ENCODE measurements at regions not wholly inside any gene's neighbourhood (a gene's known extent, or its start where the extent isn't known, plus 50 kb on each side); places are given as distances from the start of the nearest gene placed in this dataset.
A peak's percentile ranks its signal among the peaks of the same experiment; 100 is the strongest.

DNA sequence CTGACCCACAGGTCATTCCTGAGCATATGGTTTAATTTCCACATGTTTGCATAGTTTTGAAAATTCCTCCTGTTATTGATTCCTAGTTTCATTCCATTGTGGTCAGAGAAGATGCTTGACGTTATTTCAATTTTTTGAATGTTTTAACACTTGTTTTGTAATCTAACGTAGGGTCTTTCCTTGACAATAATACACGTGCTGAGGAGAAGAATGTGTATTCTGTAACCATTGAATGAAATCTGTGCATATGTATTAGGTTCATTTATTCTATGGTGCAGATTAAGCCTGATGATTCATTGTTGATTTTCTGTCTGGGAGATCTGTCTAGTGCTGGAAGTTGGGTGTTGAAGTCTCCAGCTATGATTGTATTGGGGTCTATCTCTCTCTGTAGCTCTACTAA, 486.4 kb upstream of the RPS6KA3 start:
- no peaks in the 10 kb centered on the region for H3K27me3 ChIP-seq (replicated peaks; ENCODE audit: control insufficient read depth, insufficient read depth, low read length)
- H3K9me3 ChIP-seq (ENCODE audit: control insufficient read depth, low read length) = no peaks in the 10 kb centered on the region
- DNase-seq (ENCODE audit: low read depth) = no peak
- H3K4me1 ChIP-seq (ENCODE audit: control insufficient read depth, insufficient read depth, low read length) = no peaks in the 10 kb centered on the region
- no peak overlapping the region for H3K4me3 ChIP-seq (ENCODE audit: low read length)
- H3K9ac ChIP-seq (ENCODE audit: low read length) = no peak overlapping the region
- H3K36me3 ChIP-seq (ENCODE audit: control insufficient read depth, insufficient read depth, low read length, severe bottlenecking) = no peaks in the 10 kb centered on the region

DNA sequence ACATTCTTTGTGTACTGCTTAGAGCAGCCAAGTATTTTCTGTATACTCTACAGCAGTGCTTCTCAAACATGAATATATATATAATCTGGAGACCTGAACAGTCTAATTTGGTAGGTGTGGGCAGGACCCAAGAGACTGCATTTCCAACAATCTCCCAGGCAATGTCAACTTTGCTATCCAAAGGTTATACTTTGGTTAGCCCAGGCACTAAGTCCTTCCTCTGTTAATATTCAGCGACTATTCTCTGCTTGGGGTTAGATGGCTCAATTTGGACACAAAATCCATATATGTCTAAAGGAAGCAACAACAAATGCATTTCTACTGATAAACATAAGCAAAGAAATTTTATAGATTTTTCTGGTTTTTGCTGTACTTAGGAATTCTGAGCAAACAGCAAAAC, 480.0 kb upstream of the RPS6KA3 start:
- Histone ChIP-seq H3K9ac (ENCODE audit: low read length) (no peak overlapping the region), H3K4me1 (ENCODE audit: control insufficient read depth, insufficient read depth, low read length) (peaks cover 5% of the 10 kb centered on the region), H3K36me3 (ENCODE audit: control insufficient read depth, insufficient read depth, low read length, severe bottlenecking) (no peaks in the 10 kb centered on the region), H3K4me3 (ENCODE audit: low read length) (no peak overlapping the region), H3K27me3 (replicated peaks; ENCODE audit: control insufficient read depth, insufficient read depth, low read length) (no peaks in the 10 kb centered on the region), H3K9me3 (ENCODE audit: control insufficient read depth, low read length) (no peaks in the 10 kb centered on the region)
- no peak for DNase-seq (ENCODE audit: low read depth)

DNA sequence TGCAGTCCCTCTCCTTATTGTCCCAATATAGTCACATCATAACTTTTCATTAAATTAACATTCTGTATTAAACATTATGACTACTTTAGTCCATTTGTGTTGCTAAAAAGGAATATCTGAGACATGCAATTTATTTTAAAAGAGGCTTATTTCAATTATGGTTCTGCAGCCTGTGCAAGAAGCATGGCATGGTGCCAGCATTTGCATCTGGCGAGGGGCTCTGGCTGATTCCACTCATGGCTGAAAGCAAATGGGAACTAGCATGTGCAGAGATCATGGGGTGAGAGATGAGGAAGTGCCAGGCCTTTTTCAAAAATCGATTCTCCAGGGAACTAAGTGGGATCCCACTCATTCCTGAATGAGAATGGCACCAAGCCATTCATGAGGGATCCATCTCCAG, 476.3 kb upstream of the RPS6KA3 start:
- Histone ChIP-seq H3K9ac (ENCODE audit: low read length) (no peak overlapping the region), H3K27me3 (replicated peaks; ENCODE audit: control insufficient read depth, insufficient read depth, low read length) (no peaks in the 10 kb centered on the region), H3K36me3 (ENCODE audit: control insufficient read depth, insufficient read depth, low read length, severe bottlenecking) (no peaks in the 10 kb centered on the region), H3K4me3 (ENCODE audit: low read length) (no peak overlapping the region), H3K9me3 (ENCODE audit: control insufficient read depth, low read length) (no peaks in the 10 kb centered on the region), H3K4me1 (ENCODE audit: control insufficient read depth, insufficient read depth, low read length) (peaks cover 5% of the 10 kb centered on the region)
- DNase-seq (ENCODE audit: low read depth) = no peak

DNA sequence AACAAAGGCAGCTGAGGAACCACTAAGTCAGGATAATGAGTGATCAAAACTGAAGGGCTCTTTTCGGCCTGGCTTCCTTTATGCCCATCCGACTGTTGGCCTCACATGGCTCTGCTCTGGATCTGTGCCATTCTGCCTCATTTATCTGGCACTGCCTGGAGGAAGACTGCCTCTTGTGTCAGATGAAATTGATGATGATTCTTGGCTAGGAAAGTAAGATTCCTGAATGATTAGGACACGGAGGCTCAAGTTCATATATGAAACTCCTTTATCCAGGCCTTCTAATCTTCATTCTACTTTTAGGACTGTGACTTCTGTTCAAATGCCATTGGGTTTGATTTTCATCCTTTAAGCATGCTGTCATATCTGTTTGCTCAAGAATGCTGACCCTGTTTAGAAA, 475.4 kb upstream of the RPS6KA3 start:
- peaks cover 5% of the 10 kb centered on the region for H3K4me1 ChIP-seq (ENCODE audit: control insufficient read depth, insufficient read depth, low read length)
- no peak overlapping the region for H3K9ac ChIP-seq (ENCODE audit: low read length)
- no peak overlapping the region for H3K4me3 ChIP-seq (ENCODE audit: low read length)
- H3K9me3 ChIP-seq (ENCODE audit: control insufficient read depth, low read length) = no peaks in the 10 kb centered on the region
- DNase-seq (ENCODE audit: low read depth) = no peak
- H3K36me3 ChIP-seq (ENCODE audit: control insufficient read depth, insufficient read depth, low read length, severe bottlenecking) = no peaks in the 10 kb centered on the region
- no peaks in the 10 kb centered on the region for H3K27me3 ChIP-seq (replicated peaks; ENCODE audit: control insufficient read depth, insufficient read depth, low read length)

DNA sequence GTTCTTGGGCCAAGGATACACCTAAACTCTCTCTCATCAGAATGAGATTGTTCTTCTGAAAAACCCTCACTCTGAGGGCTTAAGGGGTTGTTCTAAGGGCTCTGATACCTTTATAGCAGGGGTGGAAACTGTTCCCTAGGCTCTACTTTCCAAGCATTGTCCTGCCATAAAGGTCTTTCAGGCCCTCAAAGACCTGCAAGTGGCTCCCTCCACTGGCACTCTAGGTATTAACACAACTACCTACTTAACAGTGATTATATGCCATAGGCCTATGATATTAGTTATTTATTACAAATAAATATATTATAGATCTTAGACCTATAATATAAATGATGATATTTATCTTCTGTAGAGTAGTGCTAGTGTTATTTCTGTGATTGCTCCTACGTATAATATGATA, 473.7 kb upstream of the RPS6KA3 start:
- no peak for DNase-seq (ENCODE audit: low read depth)
- no peaks in the 10 kb centered on the region for H3K36me3 ChIP-seq (ENCODE audit: control insufficient read depth, insufficient read depth, low read length, severe bottlenecking)

DNA sequence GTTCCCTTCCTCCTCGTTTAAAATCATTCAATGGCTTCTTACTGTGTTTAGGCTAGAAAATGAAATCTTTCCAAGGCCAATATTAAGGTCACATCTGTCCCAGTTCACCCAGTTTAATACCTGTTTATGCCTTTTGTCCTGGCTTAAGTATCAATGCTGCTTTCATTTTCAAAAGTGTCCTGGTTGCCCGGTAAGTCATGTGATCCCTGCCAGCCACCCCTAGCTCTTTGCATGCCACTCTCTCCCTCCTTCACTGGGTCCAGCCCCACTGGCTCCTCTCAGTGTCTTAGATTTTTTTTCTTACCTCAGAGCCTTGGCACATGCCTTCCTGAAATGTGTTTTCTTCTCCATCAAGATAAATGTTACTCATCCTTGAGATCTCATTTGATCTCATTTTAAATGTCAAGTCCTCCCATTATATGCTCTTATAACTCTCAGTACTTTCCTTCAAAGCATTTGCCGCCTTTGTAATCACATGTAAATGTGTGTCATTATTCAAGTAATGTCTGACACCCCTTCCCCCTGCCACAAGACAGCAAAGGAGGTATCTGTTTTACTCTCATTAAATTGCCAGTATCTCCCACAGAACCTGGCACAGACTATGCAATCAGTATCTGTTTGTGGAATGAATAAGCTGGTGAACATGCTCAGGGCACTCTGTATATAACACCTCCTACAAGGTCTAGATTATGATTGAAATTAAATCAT, 472.5 kb upstream of the RPS6KA3 start:
- Histone ChIP-seq H3K4me1 (ENCODE audit: control insufficient read depth, insufficient read depth, low read length) (peaks cover 5% of the 10 kb centered on the region), H3K4me3 (ENCODE audit: low read length) (no peak overlapping the region), H3K27me3 (replicated peaks; ENCODE audit: control insufficient read depth, insufficient read depth, low read length) (no peaks in the 10 kb centered on the region), H3K9me3 (ENCODE audit: control insufficient read depth, low read length) (no peaks in the 10 kb centered on the region), H3K9ac (ENCODE audit: low read length) (no peak overlapping the region), H3K36me3 (ENCODE audit: control insufficient read depth, insufficient read depth, low read length, severe bottlenecking) (no peaks in the 10 kb centered on the region)
- DNase-seq (ENCODE audit: low read depth) = no peak

More for the DNA sequence above, 473.7 kb upstream of the RPS6KA3 start:
- no peak overlapping the region for H3K4me3 ChIP-seq (ENCODE audit: low read length)
- no peak overlapping the region for H3K9ac ChIP-seq (ENCODE audit: low read length)
- H3K4me1 ChIP-seq (ENCODE audit: control insufficient read depth, insufficient read depth, low read length) = peaks cover 5% of the 10 kb centered on the region
- no peaks in the 10 kb centered on the region for H3K27me3 ChIP-seq (replicated peaks; ENCODE audit: control insufficient read depth, insufficient read depth, low read length)
- H3K9me3 ChIP-seq (ENCODE audit: control insufficient read depth, low read length) = no peaks in the 10 kb centered on the region

DNA sequence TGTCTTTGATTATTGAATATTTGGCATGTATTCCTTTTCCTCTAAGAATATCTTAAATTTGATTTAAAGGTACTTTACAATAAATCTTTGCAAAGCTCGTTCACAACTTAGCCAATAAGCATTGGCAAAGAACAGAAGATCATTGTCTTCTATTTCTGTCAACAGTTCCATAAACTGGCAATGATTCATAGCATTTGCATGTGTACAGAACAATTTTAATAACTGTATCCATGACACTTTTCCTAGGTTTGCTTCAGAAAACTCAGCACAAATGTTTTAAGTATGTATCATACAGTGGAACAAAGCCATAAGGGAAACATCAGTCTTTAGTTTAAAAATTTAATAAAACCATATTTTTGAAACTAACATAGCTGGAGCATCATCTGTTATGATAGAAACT, 462.7 kb upstream of the RPS6KA3 start:
- DNase-seq (ENCODE audit: low read depth) = peak; percentile 5
- H3K4me1 ChIP-seq (ENCODE audit: control insufficient read depth, insufficient read depth, low read length) = peaks cover 3% of the 10 kb centered on the region
- no peaks in the 10 kb centered on the region for H3K9me3 ChIP-seq (ENCODE audit: control insufficient read depth, low read length)
- no peaks in the 10 kb centered on the region for H3K36me3 ChIP-seq (ENCODE audit: control insufficient read depth, insufficient read depth, low read length, severe bottlenecking)
- no peak overlapping the region for H3K4me3 ChIP-seq (ENCODE audit: low read length)
- H3K27me3 ChIP-seq (replicated peaks; ENCODE audit: control insufficient read depth, insufficient read depth, low read length) = no peaks in the 10 kb centered on the region
- no peak overlapping the region for H3K9ac ChIP-seq (ENCODE audit: low read length)

DNA sequence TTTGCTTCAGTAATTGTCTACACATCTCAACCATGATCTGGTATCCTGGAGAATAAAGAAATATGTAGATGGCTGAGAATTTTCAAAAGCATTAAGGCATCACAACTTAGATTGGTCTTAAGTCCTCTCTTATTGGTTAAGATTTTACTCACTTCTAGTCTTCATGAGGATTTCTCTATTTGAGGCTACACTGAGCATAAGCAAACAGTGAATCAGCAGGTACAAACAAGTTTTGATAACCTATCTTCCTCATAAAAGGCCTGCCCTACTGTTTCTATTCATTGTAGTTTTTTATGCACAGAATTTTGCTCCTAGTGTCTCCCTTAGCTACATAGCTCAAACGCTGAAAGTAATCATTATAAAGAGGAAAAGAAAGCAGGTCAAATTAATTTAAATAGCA, 460.7 kb upstream of the RPS6KA3 start:
- DNase-seq (ENCODE audit: low read depth) = no peak
- Histone ChIP-seq H3K36me3 (ENCODE audit: control insufficient read depth, insufficient read depth, low read length, severe bottlenecking) (no peaks in the 10 kb centered on the region), H3K9ac (ENCODE audit: low read length) (no peak overlapping the region), H3K9me3 (ENCODE audit: control insufficient read depth, low read length) (no peaks in the 10 kb centered on the region), H3K4me3 (ENCODE audit: low read length) (no peak overlapping the region), H3K27me3 (replicated peaks; ENCODE audit: control insufficient read depth, insufficient read depth, low read length) (no peaks in the 10 kb centered on the region), H3K4me1 (ENCODE audit: control insufficient read depth, insufficient read depth, low read length) (peaks cover 3% of the 10 kb centered on the region)

DNA sequence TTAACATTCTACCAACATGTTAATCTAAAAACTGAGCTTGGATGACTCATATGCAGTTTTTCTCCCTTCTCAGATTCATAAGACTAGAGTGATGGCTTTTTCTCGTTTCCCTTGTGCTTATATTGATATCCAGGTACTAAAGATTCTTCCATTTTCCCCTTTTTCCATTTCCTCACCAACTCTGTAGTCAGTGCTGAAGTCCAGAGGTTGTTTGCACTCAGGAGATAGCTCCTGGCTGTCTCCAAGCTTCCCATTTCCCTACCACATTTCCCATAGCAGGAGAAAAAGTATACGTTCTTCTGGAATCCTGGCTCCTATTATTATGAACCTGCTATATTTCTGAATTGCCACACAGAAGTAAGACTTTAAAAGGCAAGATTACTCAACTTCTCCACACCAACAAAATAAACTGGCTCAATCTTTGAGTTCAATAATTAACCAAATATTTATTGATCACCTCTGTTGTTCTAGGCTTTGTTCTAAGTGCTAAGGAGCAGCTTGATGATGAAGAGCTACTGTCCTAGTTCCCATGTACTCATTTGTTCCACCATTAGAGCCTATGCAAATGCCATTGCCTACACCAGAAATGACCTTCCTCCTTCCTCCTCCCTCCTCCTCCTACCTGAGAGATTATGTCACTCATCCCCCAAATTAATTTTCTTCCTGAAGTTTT, 454.4 kb upstream of the RPS6KA3 start:
- no peak for DNase-seq (ENCODE audit: low read depth)
- H3K4me1 ChIP-seq (ENCODE audit: control insufficient read depth, insufficient read depth, low read length) = no peaks in the 10 kb centered on the region
- no peaks in the 10 kb centered on the region for H3K9me3 ChIP-seq (ENCODE audit: control insufficient read depth, low read length)
- no peak overlapping the region for H3K9ac ChIP-seq (ENCODE audit: low read length)
- H3K36me3 ChIP-seq (ENCODE audit: control insufficient read depth, insufficient read depth, low read length, severe bottlenecking) = no peaks in the 10 kb centered on the region
- H3K27me3 ChIP-seq (replicated peaks; ENCODE audit: control insufficient read depth, insufficient read depth, low read length) = no peaks in the 10 kb centered on the region
- no peak overlapping the region for H3K4me3 ChIP-seq (ENCODE audit: low read length)

DNA sequence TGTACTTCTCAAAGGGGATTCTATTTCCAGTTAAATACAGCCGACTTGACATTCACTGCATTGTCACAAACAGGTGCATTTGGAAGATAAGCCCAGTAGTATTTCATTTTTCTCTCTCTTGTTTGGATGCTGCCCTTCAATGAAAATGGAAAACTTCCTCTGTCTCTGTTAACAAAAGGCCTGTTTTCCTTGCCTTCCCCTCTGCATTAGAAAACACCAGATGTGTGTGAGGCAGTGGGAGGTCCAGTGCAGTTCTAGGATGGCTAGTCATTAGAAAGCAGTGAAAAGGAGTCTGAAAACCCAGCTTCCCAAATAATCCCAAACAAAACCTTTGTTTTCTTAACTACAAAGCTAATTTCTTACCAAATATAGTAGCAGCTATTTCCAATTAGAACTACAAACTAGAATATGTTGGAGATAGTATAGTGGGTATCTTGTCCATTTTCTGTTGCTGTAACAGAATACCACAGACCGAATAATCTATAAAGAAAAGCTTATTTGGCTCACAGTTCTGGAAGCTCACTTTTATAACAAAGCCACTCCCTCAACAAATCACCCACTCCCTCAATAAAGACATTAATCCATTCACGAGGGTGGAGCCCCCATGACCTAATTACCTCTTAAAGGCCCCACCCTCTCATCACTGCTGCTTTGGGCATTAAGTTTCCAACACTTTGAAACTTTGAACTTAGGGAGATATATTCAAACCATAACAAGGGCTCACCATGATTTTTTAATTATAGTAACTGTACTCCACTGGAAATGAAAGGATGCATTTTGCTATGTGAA, 452.1 kb upstream of the RPS6KA3 start:
- Histone ChIP-seq H3K36me3 (ENCODE audit: control insufficient read depth, insufficient read depth, low read length, severe bottlenecking) (no peaks in the 10 kb centered on the region), H3K27me3 (replicated peaks; ENCODE audit: control insufficient read depth, insufficient read depth, low read length) (no peaks in the 10 kb centered on the region), H3K9ac (ENCODE audit: low read length) (no peak overlapping the region), H3K4me1 (ENCODE audit: control insufficient read depth, insufficient read depth, low read length) (no peaks in the 10 kb centered on the region), H3K9me3 (ENCODE audit: control insufficient read depth, low read length) (no peaks in the 10 kb centered on the region), H3K4me3 (ENCODE audit: low read length) (no peak overlapping the region)
- DNase-seq (ENCODE audit: low read depth) = no peak

DNA sequence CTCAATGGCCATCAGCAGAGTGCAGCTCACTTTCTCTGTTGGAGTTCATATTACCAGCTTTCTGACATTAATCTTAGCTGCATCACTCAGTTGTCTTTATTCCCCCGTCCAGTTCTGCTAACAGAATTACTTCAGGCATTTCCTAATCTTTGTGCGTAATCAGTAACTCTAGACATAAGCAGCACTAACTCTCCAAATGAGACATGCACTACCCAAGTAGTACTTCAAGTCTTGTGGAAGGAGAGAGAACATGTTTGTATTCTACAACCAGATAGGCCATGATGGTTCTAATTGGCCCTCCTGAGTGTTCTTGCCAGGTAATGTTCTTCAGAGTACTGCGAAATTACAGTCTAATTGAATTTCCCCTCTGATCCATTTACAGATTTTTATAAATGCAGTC, 448.5 kb upstream of the RPS6KA3 start:
- Histone ChIP-seq H3K4me1 (ENCODE audit: control insufficient read depth, insufficient read depth, low read length) (no peaks in the 10 kb centered on the region), H3K36me3 (ENCODE audit: control insufficient read depth, insufficient read depth, low read length, severe bottlenecking) (no peaks in the 10 kb centered on the region), H3K9ac (ENCODE audit: low read length) (no peak overlapping the region), H3K9me3 (ENCODE audit: control insufficient read depth, low read length) (no peaks in the 10 kb centered on the region), H3K27me3 (replicated peaks; ENCODE audit: control insufficient read depth, insufficient read depth, low read length) (no peaks in the 10 kb centered on the region), H3K4me3 (ENCODE audit: low read length) (no peak overlapping the region)
- no peak for DNase-seq (ENCODE audit: low read depth)
